ENCODE measurements at regions not wholly inside any gene's neighbourhood (a gene's known extent, or its start where the extent isn't known, plus 50 kb on each side); places are given as distances from the start of the nearest gene placed in this dataset.

DNA sequence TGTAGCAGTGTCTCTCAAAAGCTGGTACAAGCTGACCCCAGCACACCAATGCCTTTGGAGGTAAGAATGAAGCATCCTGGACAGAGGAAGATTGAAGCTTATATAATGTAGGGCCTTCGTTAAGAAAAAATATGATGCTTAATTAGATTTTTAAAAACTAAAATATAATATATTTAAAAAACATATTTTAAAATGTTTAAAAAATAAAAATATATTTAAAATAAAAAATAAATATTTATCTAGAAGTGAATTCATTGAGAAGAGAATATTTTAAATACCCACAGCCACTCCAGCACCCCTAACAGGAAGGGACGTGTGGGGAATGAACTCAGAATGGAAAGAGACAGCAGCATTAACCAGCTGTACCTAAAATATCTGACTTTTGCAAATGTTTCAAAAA lies 65.1 kb upstream of the DDX53 start:
- CTCF ChIA-PET: no interaction called here
- peaks cover 0 to 2% of the 10 kb centered on the region in 2 donors for H3K27me3 Mint-ChIP-seq

GRCh38 chrX:22944945-22945344 lies 54.8 kb upstream of the DDX53 start:
- Histone ChIP-seq H3K4me1 (ENCODE audit: insufficient read depth, low read length) (no peaks in the 10 kb centered on the region), H3K36me3 (ENCODE audit: insufficient read depth, low read length) (no peaks in the 10 kb centered on the region), H3K9me3 (ENCODE audit: low read length) (no peaks in the 10 kb centered on the region), H3K27ac (ENCODE audit: low read depth, low read length) (no peak overlapping the region), H3K27me3 (ENCODE audit: insufficient read depth, low read length, poor library complexity, severe bottlenecking) (no peaks in the 10 kb centered on the region), H3K4me3 (ENCODE audit: low read length) (no peak overlapping the region)
- H3K4me1 Mint-ChIP-seq: no peaks in the 10 kb centered on the region
- H3K9me3 Mint-ChIP-seq: peaks cover 0 to 6% (median 3%) of the 10 kb centered on the region in 5 donors
- no peak for DNase-seq
- H3K36me3 Mint-ChIP-seq: no peaks in the 10 kb centered on the region
- H3K27ac Mint-ChIP-seq: no peak overlapping the region
- CTCF ChIA-PET: no interaction called here
- POLR2A ChIA-PET: no interaction called here
- H3K4me3 Mint-ChIP-seq: no peak overlapping the region
- no peaks in the 10 kb centered on the region for H3K27me3 Mint-ChIP-seq

More for the DNA sequence above, 65.1 kb upstream of the DDX53 start:
- Histone ChIP-seq H3K27ac (ENCODE audit: low read depth, low read length) (no peak overlapping the region), H3K27me3 (ENCODE audit: insufficient read depth, low read length, poor library complexity, severe bottlenecking) (no peaks in the 10 kb centered on the region), H3K4me3 (ENCODE audit: low read length) (no peak overlapping the region), H3K9me3 (ENCODE audit: low read length) (no peaks in the 10 kb centered on the region), H3K36me3 (ENCODE audit: insufficient read depth, low read length) (no peaks in the 10 kb centered on the region), H3K4me1 (ENCODE audit: insufficient read depth, low read length) (no peaks in the 10 kb centered on the region)
- Mint-ChIP-seq H3K36me3 (no peaks in the 10 kb centered on the region), H3K9me3 (peaks cover 0 to 1% (median 0%) of the 10 kb centered on the region in 5 donors), H3K4me1 (no peaks in the 10 kb centered on the region), H3K4me3 (no peak overlapping the region), H3K27ac (no peak overlapping the region)
- DNase-seq: no peak
- POLR2A ChIA-PET: no interaction called here

Measured in CD8-positive, alpha-beta memory T cell (primary cell).